ENCODE measurements at regions not wholly inside any gene's neighbourhood (a gene's known extent, or its start where the extent isn't known, plus 50 kb on each side); places are given as distances from the start of the nearest gene placed in this dataset.

GRCh38 chr13:64278493-64278892 lies 2862.8 kb upstream of the PCDH20 start:
- no peak for TF ChIP-seq CTCF (conservative IDR thresholded peaks at IDR 0.05)
- TF ChIP-seq ZFX (IDR thresholded peaks at IDR 0.05): no peak

Measured in C4-2B (cell line).